ENCODE measurements at regions not wholly inside any gene's neighbourhood (a gene's known extent, or its start where the extent isn't known, plus 50 kb on each side); places are given as distances from the start of the nearest gene placed in this dataset.
"Not testable (repeated sequence)": the region's sequence is repeated elsewhere in the genome, so short reads cannot be mapped to it uniquely, and the experiment has no call there.

DNA sequence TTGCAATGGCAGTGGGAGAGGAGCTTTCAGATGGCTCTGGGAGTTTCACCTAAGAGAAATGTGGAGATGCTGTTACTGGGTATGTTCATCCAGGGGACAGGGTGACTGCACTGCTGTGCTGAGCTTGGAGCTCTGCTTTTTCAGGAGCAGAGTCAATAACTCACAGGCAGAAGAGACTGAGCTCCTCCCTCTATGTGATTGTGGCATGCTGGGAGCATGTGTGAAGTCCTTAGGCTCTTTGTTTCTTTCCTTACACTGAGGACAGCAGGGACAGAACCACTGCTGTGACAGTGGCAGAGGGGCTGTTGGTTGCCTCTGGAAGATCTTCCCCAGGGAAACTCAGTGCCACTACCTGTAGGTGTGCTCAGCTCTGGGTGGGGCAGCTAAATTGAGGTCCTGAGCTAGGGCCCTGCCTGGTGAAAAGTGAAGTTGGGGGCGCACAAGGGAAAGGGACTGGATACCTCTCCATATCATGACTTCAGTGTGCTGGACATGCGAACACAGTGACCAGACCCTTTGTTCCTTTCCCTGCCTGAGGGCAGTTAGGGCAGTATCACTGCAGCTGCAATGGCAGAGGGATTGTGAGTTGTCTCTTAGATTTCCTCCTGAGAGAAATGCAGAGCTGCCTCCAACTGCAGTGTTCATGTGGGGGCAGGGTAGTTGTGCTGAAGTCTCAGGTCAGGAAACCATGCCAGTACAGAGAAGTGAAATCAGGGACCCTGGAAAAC is 156.7 kb downstream of the TENT5D start:
- Histone ChIP-seq H3K4me1 (ENCODE audit: control insufficient read depth, insufficient read depth, low read length) (no peaks in the 10 kb centered on the region), H3K27me3 (replicated peaks; ENCODE audit: control insufficient read depth, insufficient read depth, low read length) (no peaks in the 10 kb centered on the region), H3K9ac (ENCODE audit: low read length) (no peak overlapping the region), H3K4me3 (ENCODE audit: low read length) (no peak overlapping the region), H3K9me3 (ENCODE audit: control insufficient read depth, low read length) (no peaks in the 10 kb centered on the region), H3K36me3 (ENCODE audit: control insufficient read depth, insufficient read depth, low read length, severe bottlenecking) (no peaks in the 10 kb centered on the region)
- no peak for DNase-seq (ENCODE audit: low read depth)

GRCh38 chrX:80578517-80579105 is 158.4 kb downstream of the TENT5D start:
- no peaks in the 10 kb centered on the region for H3K27me3 ChIP-seq (replicated peaks; ENCODE audit: control insufficient read depth, insufficient read depth, low read length)
- H3K4me1 ChIP-seq (ENCODE audit: control insufficient read depth, insufficient read depth, low read length) = no peaks in the 10 kb centered on the region
- no peaks in the 10 kb centered on the region for H3K36me3 ChIP-seq (ENCODE audit: control insufficient read depth, insufficient read depth, low read length, severe bottlenecking)
- no peak overlapping the region for H3K9ac ChIP-seq (ENCODE audit: low read length)
- no peak overlapping the region for H3K4me3 ChIP-seq (ENCODE audit: low read length)
- DNase-seq (ENCODE audit: low read depth) = peak; percentile 54
- no peaks in the 10 kb centered on the region for H3K9me3 ChIP-seq (ENCODE audit: control insufficient read depth, low read length)

DNA sequence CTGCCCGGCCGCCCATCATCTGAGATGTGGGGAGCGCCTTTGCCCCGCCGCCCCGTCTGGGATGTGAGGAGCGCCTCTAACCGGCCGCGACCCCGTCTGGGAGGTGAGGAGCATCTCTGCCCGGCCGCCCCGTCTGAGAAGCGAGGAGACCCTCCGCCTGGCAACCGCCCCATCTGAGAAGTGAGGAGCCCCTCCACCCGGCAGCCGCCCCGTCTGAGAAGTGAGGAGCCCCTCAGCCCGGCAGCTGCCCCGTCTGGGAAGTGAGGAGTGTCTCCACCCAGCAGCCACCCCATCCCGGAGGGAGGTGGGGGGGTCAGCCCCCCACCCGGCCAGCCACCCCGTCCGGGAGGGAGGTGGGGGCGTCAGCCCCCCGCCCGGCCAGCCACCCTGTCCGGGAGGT is 170.7 kb downstream of the TENT5D start:
- not testable (repeated sequence) for H3K4me3 ChIP-seq (ENCODE audit: low read length); H3K4me1 ChIP-seq (ENCODE audit: control insufficient read depth, insufficient read depth, low read length); DNase-seq (ENCODE audit: low read depth); H3K9ac ChIP-seq (ENCODE audit: low read length); H3K9me3 ChIP-seq (ENCODE audit: control insufficient read depth, low read length); H3K27me3 ChIP-seq (replicated peaks; ENCODE audit: control insufficient read depth, insufficient read depth, low read length); H3K36me3 ChIP-seq (ENCODE audit: control insufficient read depth, insufficient read depth, low read length, severe bottlenecking)

GRCh38 chrX:80602036-80602860 is 182.0 kb downstream of the TENT5D start:
- Histone ChIP-seq H3K4me3 (ENCODE audit: low read length) (no peak overlapping the region), H3K27me3 (replicated peaks; ENCODE audit: control insufficient read depth, insufficient read depth, low read length) (no peaks in the 10 kb centered on the region), H3K9ac (ENCODE audit: low read length) (no peak overlapping the region), H3K9me3 (ENCODE audit: control insufficient read depth, low read length) (no peaks in the 10 kb centered on the region), H3K36me3 (ENCODE audit: control insufficient read depth, insufficient read depth, low read length, severe bottlenecking) (no peaks in the 10 kb centered on the region), H3K4me1 (ENCODE audit: control insufficient read depth, insufficient read depth, low read length) (no peaks in the 10 kb centered on the region)
- DNase-seq (ENCODE audit: low read depth) = no peak
